CD4-positive, alpha-beta T cell treated with Interleukin-6 at 100 ng/mL for 8 hours (primary cell): ENCODE measurements at regions not wholly inside any gene's neighbourhood (a gene's known extent, or its start where the extent isn't known, plus 50 kb on each side); places are given as distances from the start of the nearest gene placed in this dataset.
"Not testable (repeated sequence)": the region's sequence is repeated elsewhere in the genome, so short reads cannot be mapped to it uniquely, and the experiment has no call there.

Source experiments
- DNase-seq: peaks from one replicate; pipeline ENCODE4 v3.0.0-alpha.2; 2020; ENCODE audit warnings: mixed read lengths, low spot score

DNA sequence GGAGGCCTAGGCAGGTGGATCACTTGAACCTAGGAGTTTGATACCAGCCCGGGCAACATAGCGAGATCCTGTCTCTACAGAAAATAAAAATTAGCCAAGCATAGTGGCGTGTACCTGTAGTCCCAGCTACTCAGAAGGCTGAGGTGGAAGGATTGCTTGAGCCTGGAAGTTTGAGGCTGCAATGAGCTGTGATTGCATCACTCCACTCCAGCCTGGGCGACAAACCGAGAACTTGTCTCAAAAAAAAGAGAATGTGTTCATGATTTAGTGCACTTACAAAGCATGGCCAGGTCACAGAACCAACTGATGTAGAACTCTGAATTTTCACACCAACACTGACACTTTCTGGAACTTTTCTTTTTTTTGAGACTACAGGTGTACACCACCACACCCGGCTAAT is 182.7 kb downstream of the ZFP64 start:
- DNase-seq, result no peak

DNA sequence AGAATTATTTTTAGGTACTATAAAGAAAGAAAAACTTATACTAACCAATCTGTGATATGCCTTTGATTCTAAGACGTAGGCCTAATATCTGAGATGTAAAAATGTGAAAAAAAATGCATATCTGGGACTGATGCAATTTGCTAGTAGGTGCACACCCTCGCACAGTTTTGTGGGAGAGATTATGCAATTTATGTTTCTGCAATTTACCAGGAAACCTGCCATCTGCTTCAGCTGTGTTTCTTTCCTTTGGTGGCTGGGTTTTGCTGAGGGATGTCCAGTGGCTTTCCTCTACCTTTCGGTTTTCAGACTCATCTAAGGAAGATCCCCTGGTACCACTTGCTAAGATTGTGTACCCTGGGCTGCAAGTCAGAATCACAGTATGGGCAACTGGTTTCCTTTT is 186.9 kb downstream of the ZFP64 start:
- DNase-seq, result no peak

DNA sequence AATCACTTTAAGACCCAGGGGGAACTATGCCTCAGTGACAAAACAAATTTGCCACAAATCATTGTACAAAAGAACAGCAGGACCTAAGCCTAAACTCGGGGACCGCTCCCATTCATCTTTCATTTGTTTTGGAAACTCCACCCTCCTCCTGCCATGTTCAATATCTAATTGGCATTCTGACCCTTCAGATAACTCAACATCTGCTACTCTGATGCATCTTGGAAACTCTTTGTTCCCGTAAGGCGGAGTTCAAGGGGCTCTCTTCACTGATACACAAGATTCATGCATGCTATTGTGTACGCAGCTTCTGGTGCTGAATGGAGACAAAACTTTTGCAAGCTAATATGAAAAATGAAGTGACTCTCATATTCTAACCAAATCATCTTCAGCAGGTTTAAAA is 187.6 kb downstream of the ZFP64 start:
- no peak for DNase-seq

DNA sequence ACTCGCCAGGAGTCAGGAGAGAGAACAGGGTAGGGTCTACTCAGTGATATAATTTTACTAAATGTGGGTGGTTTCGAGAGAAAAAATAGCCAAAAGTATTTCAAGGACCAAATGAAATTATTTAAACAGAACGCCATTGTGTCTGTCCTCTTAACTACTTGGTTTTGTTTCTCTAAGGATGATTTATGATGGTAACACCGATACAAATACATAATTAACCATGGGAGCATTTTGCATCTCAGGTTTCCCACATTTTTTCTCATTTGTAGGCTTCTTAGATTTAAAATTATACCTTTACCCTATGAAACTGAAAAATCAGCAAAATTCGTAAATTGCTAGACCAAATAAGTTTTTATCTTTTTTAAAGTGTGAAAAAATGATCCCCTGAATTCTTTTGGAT is 188.2 kb downstream of the ZFP64 start:
- no peak for DNase-seq

DNA sequence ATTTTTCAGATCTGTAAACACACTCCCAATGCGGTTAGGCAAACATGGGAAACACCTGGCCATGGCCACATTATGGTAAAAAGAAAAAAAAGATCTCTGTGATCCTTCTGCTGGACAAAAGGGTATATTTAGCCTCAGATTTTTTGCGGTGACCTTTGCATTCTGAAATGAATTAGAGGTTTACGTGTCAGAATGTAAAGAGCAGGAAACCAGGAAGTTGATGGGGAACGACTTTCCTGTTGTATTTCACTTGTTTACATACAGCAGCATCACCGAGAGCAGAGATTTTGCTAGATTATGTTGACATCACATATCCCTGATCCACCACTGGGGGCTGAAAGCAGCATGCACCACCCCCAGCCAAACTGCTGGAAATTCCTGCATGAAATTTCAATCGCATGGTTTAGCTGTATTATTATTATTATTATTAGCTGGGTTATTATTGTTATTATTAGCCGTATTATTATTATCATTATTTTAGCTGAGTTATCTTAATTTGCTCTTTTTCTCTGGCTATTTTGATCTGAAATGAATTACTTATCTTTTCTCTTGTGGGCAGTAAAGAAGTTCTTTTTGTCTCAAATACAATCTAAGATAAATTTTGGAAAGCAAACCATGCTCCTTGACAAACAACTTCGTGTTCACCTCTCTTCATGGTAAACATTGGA is 189.4 kb downstream of the ZFP64 start:
- DNase-seq, result no peak

DNA sequence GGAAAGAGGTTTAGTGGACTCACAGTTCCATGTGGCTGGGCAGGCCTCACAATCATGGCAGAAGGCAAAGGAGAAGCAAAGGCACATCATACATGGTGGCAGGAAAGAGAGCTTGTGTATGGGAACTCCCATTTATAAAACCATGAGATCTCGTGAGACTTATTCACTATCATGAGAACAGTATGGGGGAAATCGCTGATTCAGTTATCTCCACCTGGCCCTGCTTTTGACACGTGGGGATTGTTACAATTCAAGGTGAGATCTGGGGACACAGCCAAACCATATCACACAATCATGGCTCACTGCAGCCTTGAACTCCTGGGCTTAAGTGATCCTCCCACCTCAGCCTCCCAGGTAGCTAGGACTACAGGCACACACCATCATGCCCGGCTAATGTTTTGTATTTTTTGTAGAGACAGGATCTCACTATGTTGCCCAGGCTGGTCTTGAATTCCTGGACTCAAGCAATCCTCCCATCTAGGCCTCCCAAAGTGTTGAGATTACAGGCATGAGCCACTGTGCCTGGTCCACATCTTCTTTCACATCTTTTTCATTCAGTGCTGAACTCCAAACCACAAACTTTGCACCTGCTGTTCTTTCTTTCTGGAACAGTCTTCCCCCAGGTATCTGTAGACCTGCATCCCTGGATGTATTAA is 194.2 kb downstream of the ZFP64 start:
- not testable (repeated sequence) for DNase-seq

DNA sequence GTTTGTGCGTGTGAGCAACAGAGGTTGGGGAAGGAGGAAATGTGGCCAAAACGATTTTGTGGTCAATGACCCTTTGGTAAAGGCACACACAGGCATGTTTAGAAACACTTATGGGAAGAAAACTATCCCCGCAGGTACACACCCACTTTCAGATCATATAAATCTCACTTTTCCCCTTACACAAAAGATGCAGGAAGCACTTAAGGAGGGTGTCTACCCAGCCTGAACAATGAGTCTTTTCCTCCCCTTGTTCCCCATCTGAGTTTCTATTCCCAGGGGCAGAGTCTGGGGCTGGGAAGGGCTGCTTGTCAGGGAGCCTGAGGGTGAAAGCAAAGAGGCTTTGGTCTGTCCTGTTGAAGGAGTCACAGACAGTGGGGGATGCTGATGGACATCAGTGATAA is 193.2 kb upstream of the SALL4 start:
- no peak for DNase-seq

DNA sequence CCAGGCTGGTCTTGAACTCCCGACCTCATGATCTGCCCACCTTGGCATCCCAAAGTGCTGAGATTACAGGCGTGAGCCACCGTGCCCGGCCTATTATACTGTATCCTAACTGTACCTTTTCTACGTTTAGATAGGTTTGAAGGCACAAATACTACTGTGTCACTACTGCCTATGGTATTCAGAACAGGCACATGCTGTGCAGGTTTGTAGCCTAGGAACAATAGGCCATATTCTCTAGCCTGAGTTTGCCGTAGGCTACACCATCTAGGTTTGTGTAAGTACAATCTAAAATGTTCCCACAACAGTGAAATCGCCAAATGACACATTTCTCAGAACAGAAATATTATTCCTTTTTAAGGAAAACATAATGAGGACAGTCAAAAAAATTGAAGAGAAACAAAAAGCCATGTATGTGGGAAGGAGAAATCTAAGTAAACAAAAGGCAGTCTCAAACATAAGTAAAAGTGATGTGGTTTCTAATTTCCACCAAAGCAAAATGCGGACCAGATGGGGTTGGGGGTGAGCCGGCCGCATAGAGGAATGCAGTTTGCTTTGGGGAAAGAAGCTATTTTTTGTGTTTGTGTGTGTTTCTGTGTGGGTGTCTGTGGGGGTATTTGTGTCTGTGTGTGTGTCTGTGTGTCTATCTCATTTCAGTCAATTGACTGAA is 192.6 kb upstream of the SALL4 start:
- DNase-seq, result no peak

DNA sequence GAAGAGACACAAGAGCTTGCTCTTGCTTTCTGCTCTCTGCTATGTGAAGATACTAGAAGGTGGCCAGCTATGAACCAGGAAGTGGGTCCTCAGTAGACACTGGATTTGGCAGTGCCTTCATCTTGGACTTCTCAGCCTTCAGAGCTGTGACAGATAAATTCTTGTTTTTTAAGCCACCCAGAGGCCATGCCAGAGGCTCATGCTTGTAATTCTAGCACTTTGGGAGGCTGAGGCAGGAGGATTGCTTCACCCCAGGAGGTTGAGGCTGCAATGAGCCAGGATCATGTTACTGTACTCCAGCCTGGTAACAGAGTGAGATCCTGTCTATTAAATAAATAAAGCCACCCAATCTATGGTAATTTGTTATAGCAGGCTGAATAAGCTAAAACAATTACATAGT is 185.5 kb upstream of the SALL4 start:
- DNase-seq, result no peak

DNA sequence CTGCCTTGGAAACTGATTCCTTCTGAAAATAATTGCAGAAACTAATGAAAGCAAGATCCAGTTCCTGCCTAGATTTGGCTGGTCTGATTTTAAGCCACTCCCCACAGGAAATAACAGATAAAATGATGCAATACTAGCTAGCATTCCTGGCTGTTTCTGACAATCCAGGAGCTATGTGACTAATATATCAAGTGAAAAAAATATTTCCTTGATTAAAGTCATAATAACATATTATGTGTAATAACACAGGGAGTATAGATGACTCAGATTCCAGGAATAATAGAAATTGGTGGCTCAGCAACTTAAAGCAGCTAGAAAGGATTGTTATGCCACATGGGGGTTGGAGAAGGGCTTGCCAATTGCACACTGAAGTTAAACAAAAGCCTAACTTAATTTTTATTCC is 182.7 kb upstream of the SALL4 start:
- no peak for DNase-seq

DNA sequence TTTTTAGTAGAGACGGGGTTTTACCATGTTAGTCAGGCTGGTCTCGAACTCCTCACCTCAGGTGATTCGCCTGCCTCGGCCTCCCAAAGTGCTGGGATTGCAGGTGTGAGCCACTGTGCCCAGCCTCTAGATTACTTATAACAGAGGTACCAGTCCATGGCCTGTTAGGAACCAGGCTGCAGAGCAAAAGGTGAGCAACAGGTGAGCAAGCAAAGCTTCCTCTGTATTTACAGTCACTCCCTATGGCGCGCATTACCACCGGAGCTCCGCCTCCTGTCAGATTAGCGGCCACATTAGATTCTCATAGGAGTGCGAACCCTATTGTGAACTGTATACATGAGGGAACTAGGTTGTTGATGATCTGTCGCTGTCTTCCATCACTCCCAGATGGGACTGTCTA is 178.0 kb upstream of the SALL4 start:
- no peak for DNase-seq

DNA sequence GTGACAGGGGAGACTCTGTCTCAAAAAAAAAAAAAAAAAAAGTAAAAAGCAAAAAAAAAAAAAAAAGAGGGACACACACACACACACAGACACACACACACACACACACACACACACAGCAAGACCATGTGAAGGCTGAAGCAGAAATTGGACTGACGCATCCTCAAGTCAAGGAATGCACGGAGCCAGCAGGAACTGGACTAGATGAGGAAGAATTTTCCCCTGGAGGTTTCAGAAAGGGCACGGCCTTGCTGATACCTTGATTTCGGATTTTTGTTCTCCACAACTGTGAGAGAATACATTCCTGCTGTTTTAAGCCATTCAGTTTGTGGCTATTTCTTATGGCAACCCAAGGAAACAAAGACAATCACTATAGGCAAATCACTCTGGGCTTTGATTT is 176.9 kb upstream of the SALL4 start:
- no peak for DNase-seq

DNA sequence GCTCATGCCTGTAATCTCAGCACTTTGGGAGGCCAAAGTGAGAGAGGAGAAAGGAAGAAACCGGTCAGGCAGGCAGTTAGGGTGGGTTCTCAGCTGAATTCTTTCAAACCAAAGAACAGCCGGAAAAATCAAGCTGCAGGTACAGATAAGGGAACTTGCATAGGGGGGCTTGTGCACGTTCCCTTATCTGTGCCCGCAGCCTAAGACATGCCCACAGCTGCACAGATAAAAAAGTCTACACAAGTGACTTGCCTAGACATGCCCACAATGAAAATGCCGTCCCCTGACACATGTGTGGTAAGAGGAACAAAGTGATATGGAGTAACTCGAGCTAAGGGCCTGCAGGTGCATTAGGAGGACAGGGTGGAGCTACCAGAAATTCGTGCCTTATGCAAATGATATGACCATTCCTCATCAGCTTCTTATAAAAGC is 175.8 kb upstream of the SALL4 start:
- DNase-seq, result no peak

DNA sequence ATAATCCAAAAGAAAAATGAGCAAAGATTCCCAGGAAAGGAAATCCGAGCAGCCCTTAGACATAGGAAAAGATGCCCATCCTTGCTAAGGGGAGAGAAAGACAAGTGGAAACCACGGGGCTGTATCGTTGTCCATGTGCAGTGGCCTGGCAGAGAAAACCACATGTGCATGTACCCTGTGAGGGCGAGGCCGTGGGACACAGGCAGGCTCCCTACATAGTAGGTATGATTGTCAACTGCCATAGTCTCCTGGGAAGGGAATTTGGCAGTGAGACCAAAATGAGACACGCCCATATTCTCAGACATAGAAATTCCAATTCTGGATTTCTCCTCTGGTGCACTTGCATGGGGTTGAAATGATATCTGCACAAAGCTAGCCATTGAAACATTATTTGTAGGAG is 169.7 kb upstream of the SALL4 start:
- DNase-seq, result no peak

DNA sequence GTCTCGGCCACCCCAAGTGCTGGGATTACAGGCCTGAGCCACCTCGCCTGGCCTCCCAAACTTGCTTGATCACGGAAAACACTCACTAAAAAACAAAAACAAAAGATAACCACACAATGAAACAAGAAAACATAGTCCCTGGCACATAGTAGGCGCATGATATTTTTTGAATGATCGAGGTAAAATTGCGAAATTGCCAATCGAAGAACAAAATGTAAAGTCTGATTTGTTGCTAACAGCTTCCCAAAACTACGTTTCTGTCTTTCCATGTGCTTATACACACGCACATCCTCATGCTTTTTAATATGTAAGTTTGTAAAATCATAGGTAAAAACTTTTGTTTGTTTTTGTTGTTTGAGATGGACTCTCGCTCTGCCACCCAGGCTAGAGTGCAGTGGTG is 168.5 kb upstream of the SALL4 start:
- no peak for DNase-seq

DNA sequence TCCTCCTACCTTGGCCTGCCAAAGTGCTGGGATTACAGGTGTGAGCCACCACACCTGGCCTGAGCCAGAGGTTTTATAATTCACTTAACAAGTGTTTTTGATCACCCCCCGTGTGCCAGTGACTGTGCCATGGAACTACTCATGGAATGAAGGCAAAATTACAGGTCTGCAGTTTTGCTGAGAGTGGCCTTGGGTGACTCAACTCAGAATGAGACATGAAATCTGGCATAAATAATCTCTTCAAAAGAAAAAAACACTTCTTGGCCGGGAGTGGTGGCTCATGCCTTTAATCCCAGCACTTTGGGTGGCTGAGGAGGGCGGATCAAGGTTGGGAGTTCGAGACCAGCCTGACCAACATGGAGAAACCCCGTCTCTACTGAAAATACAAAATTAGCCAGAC is 166.9 kb upstream of the SALL4 start:
- no peak for DNase-seq

DNA sequence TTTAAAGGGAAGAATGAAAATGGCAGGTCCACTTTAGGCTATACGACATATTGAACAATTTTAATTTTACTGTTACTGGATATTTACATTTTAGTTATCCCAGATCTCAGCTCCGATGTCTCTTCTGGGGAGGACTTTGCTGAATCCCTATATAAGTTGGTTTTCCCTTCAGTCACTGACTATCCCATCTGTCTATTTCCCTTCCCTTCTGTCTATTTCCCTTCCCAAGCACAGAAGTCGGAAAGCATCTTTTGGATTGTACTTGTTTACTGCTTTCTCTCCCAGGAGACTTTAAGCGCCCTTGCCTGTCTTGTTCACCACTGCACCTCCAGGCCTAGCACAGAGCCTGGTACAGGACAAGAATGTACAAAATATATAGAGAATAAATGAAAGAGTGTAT is 165.8 kb upstream of the SALL4 start:
- DNase-seq, result no peak

DNA sequence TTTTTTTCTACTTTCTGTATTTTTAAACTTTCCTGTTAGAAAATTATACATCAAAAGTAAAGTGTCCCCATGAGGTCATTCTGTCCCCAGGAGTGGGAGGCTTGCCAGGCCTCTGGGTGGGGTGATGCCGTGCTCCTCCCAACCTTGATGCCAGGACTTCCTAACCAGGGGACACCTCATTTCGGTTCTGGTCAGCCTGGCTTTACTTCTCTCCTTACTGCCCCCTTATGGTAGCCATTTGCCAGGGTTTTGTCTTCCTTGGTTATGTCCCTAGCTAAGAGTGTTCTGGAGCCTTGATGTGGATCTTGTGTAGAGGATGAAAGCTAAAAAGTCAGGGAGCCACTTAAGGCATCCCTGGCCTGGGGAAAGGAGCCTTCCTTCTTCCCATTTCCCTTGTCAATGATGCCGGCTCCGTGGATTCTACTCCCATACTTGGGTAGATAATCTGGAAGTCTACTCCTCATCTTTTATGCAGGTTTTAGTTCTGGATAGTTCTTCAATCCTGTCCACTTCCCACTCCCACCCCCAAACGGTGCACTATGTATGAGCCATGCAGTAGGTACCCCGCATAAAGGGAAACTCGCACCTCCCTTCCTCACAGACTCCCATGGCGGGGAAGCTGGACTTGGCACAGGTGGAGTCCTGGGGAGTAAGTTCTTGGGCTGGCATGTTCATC is 164.1 kb upstream of the SALL4 start:
- no peak for DNase-seq

DNA sequence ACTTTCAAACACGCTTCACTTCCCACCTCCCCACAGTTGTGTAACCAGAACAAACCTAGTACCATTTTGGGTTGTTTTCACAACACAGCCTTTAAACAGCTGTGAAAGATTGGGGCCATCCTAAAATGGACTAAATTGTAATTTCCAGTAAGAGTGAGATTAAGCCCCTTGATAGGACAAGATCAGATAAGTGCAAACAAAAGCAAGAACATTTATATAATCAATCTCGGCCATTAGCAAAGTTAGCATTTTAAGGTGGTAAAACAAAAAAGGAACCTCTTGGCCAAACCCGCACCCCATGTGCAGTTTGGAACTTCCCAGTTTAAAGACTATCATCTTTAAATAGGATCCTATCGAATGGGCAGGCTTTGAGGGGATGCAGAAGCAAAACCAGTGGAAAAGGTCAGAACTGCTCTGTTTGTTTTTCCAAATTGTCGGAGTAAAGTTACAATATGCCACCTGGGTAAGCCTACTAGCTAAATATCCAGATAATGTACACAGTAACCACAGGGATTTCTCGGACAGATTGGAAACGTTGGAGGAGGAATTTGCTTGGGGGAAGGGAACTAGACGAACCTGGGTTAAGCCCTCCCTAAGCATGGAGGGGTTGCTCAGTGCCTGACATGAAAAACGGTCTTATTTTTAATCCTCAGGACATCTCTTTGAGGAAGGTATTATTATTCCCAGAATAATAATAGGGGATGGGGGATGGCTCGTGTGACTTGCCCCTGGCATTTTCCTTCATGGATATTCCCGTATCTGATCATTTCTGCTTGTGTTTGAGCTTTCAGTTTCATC is 159.8 kb upstream of the SALL4 start:
- DNase-seq, result no peak

DNA sequence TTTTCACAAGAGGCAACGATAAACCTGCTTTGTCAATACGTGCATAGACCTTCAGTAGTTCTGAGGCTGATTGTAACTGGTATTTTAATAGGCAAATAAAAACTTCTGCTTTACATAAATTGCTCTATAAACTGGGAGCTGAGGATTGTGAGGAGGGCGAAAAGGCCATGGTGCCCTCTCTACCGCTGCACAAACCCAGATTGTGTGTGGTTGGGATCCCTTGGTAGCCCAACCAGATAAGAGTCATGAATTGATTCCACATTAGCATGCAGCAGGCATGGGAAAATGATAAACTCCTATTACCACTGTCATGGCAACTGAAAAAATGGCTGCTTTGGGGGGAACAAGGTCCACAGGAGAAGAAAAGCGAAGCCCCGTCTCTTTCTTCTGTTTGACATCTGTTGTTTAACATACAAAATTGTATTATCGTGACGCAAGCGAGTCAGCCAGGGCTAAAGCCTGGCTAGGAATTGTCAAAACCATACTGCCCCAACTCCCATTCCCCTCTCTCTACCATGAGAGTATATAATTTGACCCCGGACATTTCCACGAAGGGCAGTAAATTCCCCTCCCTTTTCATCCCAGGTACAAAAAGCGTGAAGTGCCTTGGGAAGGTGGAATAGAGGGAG is 157.8 kb upstream of the SALL4 start:
- no peak for DNase-seq

DNA sequence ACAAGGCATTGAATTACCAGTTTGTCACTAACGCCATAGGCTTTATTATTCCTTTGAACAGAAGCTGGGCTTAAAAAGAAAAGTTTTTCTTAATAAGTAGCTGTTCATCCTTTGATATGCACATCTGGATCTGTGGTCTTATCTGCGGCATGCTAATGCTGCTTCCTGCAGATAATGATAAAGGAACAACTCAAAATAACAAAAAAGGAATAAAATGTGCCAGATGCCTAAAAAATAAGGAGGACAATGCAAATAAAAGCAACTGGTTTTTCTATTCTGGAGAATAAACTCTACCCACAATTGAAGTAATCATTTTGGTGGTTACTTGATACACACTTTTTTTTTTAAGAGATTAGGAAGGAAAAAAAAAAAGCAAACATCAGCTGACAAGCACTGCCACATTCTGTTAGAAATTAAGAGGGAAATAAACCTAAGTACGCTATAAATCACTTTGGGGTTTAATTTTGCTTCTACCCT is 156.8 kb upstream of the SALL4 start:
- DNase-seq, result no peak
